ENCODE measurements at regions not wholly inside any gene's neighbourhood (a gene's known extent, or its start where the extent isn't known, plus 50 kb on each side); places are given as distances from the start of the nearest gene placed in this dataset.

DNA sequence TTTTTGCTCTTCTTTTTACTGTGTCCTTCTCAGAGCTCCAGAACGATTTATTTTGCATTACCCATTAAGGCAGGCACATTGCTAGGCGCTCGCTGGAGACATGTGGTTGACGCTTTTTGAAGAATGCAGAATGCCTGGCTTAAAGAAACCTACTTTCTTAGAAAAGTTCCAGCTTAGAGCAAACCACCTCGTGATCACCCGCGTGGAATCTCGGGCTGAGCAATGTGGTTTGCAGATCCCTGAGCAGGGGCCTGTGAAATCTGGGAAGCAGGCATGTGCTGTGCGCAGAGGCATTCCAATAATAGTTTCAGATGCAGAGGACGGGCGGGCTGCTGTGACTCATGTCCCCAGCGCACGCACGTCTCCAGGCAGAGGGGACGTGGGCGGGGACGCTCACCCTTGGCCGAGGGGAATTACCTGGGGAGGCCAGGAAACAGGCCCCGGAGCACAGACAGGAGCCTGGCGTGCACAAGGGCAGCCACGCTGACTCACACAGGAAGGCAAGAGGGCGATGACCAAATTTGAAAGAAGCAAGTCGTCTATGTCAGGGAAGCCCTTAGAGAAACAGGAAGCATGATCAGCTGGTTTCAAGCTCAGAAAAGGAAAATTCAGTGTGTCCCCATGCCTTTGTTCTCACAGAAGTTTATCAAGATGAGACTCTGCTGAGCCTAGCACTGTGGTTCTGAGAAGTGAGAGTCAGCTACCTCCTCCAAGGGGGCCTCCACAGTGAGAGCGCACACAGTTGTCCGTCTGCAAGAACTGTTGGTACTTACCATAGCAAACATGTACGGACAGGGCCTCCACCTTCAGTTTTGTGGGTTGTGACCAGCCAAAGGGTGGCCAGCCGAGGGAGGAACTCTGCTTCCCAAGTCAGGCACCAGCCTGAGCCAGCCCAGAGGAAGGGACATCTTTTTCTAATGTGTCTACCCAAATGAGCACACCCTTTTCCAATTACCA lies 218.6 kb downstream of the PIK3R1 start:
- RAD21 ChIA-PET (ENCODE audit: low non-redundant PET in 1 of 2, low total read pairs in 2 of 2, uncharacterized antibody in 2 of 2, unreplicated experiment in 2 of 2), result no interaction called here
- POLR2A ChIA-PET, result no interaction called here

More for the DNA sequence above, 218.6 kb downstream of the PIK3R1 start:
- Histone ChIP-seq H3K4me2 (ENCODE audit: low read length) (peak overlapping the region; percentile 43), H3K79me2 (ENCODE audit: insufficient read depth, low read length) (no peaks in the 10 kb centered on the region), H3K9ac (ENCODE audit: low read length) (peak overlapping the region; percentile 46), H3K27ac (ENCODE audit: low read depth, low read length) (peak overlapping the region; percentile 66), H2AFZ (ENCODE audit: low read depth, low read length, poor library complexity, severe bottlenecking) (peak overlapping the region; percentile 50), H3K4me3 (replicated peaks in 1 of 2; ENCODE audit: low read depth in 1 of 2, low read length in 2 of 2) (peak overlapping the region in 1 of 2 experiments; percentile 1; a peak in 1 of 4 replicates), H4K20me1 (ENCODE audit: insufficient read depth) (no peaks in the 10 kb centered on the region), H3K4me1 (ENCODE audit: control insufficient read depth in 1 of 2, insufficient read depth in 2 of 2, low read length in 2 of 2) (peaks cover 24 to 42% of the 10 kb centered on the region in 2 experiments), H3K9me2 (ENCODE audit: insufficient read depth) (no peaks in the 10 kb centered on the region), H3K36me3 (ENCODE audit: control insufficient read depth in 1 of 2, insufficient read depth in 2 of 2, low read length in 2 of 2) (no peaks in the 10 kb centered on the region), H3K9me3 (ENCODE audit: control insufficient read depth in 1 of 2, insufficient read depth in 1 of 2, low read depth in 1 of 2, low read length in 2 of 2) (no peaks in the 10 kb centered on the region), H3K27me3 (ENCODE audit: insufficient read depth, low read length) (no peaks in the 10 kb centered on the region)
- CTCF ChIA-PET, result interaction anchor here (0.7 kb wide), 1 partner anchor 148 kb away, joined by 3 read pairs; no protein-coding TSS in a partner anchor
- peak; percentile 90 for DNase-seq (ENCODE audit: low read depth, low spot score)
- intact Hi-C loops (cut with micrococcal nuclease), result loop anchor here (5.0 kb wide), 1 partner anchor 102 kb away; no protein-coding TSS in a partner anchor
- ATAC-seq, result peak; percentile 97
- TSS peak; percentile 55 for BruUV-seq (replicated peaks)
- TF ChIP-seq EZH2 (IDR thresholded peaks at IDR 0.05) (no peak), ATF3 (IDR thresholded peaks at IDR 0.05) (no peak), CEBPB (IDR thresholded peaks at IDR 0.05; ENCODE audit: low read depth) (peak; percentile 27; the same call in 1 of the 2 replicates), REST (IDR thresholded peaks at IDR 0.05; ENCODE audit: low read depth) (no peak), EGR1 (IDR thresholded peaks at IDR 0.05; ENCODE audit: low read depth) (peak; percentile 97), SRF (IDR thresholded peaks at IDR 0.05; ENCODE audit: low read depth) (peak; percentile 100), SP1 (IDR thresholded peaks at IDR 0.05; ENCODE audit: low read depth) (peak; percentile 96), ZNF274 (IDR thresholded peaks at IDR 0.05; ENCODE audit: low read depth, low read length) (no peak), TCF7L2 (IDR thresholded peaks at IDR 0.05; ENCODE audit: borderline replicate concordance, extremely low read depth, insufficient read depth, insufficient read length) (peak; percentile 91), ELF1 (IDR thresholded peaks at IDR 0.05; ENCODE audit: borderline replicate concordance, low read depth) (no peak), POLR2AphosphoS5 (IDR thresholded peaks at IDR 0.05; ENCODE audit: low read depth, low read length) (peak; percentile 57), JUND (IDR thresholded peaks at IDR 0.05) (peak; percentile 92), SIN3A (IDR thresholded peaks at IDR 0.05; ENCODE audit: low read depth) (peak; percentile 61), ZFX (IDR thresholded peaks at IDR 0.05) (peak; percentile 63), FOSL1 (IDR thresholded peaks at IDR 0.05; ENCODE audit: low read depth) (peak; percentile 86), CBX3 (IDR thresholded peaks at IDR 0.05; ENCODE audit: low read depth) (peak; percentile 95), YY1 (IDR thresholded peaks at IDR 0.05; ENCODE audit: extremely low read depth, insufficient replicate concordance, low read depth, low read length) (peak; percentile 23), ZBTB33 (IDR thresholded peaks at IDR 0.05; ENCODE audit: extremely low read depth, insufficient replicate concordance, low read length) (peak; percentile 50), RAD21 (IDR thresholded peaks at IDR 0.05; ENCODE audit: low read depth) (peak; percentile 22)
- TF ChIP-seq, protein P1, sequence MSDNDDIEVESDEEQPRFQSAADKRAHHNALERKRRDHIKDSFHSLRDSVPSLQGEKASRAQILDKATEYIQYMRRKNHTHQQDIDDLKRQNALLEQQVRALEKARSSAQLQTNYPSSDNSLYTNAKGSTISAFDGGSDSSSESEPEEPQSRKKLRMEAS (IDR thresholded peaks at IDR 0.05), result peak; percentile 99

Data from HCT116 (cell line).